ENCODE measurements at regions not wholly inside any gene's neighbourhood (a gene's known extent, or its start where the extent isn't known, plus 50 kb on each side); places are given as distances from the start of the nearest gene placed in this dataset.

GRCh38 chr9:33687779-33688178 lies 107.6 kb upstream of the PRSS3 start:
- TF ChIP-seq CTCF (IDR thresholded peaks at IDR 0.05) (no peak), POLR2A (IDR thresholded peaks at IDR 0.05) (no peak)
